ENCODE measurements at regions not wholly inside any gene's neighbourhood (a gene's known extent, or its start where the extent isn't known, plus 50 kb on each side); places are given as distances from the start of the nearest gene placed in this dataset.

- Histone ChIP-seq H3K9ac (ENCODE audit: low read depth in 1 of 2, low read length in 2 of 2) (no peak overlapping the region), H3K36me3 (ENCODE audit: control insufficient read depth in 4 of 4, insufficient read depth in 3 of 4, low read depth in 1 of 4, low read length in 3 of 4) (no peaks in the 10 kb centered on the region), H3K4me3 (ENCODE audit: low read depth in 1 of 3, low read length in 3 of 3) (no peak overlapping the region), H3K27ac (ENCODE audit: low read depth in 1 of 2, low read length in 2 of 2) (no peak overlapping the region), H3K9me3 (ENCODE audit: control insufficient read depth in 4 of 4, low read length in 3 of 4) (no peaks in the 10 kb centered on the region), H3K4me1 (ENCODE audit: control insufficient read depth in 4 of 4, insufficient read depth in 4 of 4, low read length in 3 of 4) (no peaks in the 10 kb centered on the region), H3K27me3 (ENCODE audit: control insufficient read depth in 4 of 4, insufficient read depth in 4 of 4, low read length in 3 of 4) (peaks cover 0 to 9% (median 0%) of the 10 kb centered on the region in 4 donors)
- no peak for DNase-seq (ENCODE audit: low spot score)
- TF ChIP-seq ZBTB33 (IDR thresholded peaks at IDR 0.05) (no peak), HNF4A (conservative IDR thresholded peaks at IDR 0.05) (no peak), HNF4G (IDR thresholded peaks at IDR 0.05) (no peak), RXRA (IDR thresholded peaks at IDR 0.05) (no peak), RAD21 (IDR thresholded peaks at IDR 0.05) (no peak), FOXA1 (IDR thresholded peaks at IDR 0.05) (no peak), NR2F2 (IDR thresholded peaks at IDR 0.05) (no peak)
- TF ChIP-seq, protein P1, sequence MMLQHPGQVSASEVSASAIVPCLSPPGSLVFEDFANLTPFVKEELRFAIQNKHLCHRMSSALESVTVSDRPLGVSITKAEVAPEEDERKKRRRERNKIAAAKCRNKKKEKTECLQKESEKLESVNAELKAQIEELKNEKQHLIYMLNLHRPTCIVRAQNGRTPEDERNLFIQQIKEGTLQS (IDR thresholded peaks at IDR 0.05): no peak
- TF ChIP-seq, protein P2, sequence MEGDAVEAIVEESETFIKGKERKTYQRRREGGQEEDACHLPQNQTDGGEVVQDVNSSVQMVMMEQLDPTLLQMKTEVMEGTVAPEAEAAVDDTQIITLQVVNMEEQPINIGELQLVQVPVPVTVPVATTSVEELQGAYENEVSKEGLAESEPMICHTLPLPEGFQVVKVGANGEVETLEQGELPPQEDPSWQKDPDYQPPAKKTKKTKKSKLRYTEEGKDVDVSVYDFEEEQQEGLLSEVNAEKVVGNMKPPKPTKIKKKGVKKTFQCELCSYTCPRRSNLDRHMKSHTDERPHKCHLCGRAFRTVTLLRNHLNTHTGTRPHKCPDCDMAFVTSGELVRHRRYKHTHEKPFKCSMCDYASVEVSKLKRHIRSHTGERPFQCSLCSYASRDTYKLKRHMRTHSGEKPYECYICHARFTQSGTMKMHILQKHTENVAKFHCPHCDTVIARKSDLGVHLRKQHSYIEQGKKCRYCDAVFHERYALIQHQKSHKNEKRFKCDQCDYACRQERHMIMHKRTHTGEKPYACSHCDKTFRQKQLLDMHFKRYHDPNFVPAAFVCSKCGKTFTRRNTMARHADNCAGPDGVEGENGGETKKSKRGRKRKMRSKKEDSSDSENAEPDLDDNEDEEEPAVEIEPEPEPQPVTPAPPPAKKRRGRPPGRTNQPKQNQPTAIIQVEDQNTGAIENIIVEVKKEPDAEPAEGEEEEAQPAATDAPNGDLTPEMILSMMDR (IDR thresholded peaks at IDR 0.05; ENCODE audit: low read depth, low read length, missing input control): no peak
- TF ChIP-seq, protein P3, sequence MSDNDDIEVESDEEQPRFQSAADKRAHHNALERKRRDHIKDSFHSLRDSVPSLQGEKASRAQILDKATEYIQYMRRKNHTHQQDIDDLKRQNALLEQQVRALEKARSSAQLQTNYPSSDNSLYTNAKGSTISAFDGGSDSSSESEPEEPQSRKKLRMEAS (IDR thresholded peaks at IDR 0.05): no peak
- WGBS: 39% methylated on average over 3 of the region's 3 CpGs
Observed at GRCh38 chr7:97405835-97406234, 288.3 kb downstream of the SDHAF3 start.

- Histone ChIP-seq H3K9me3 (ENCODE audit: control insufficient read depth in 4 of 4, low read length in 3 of 4) (no peaks in the 10 kb centered on the region), H3K27ac (ENCODE audit: low read depth in 1 of 2, low read length in 2 of 2) (no peak overlapping the region), H3K36me3 (ENCODE audit: control insufficient read depth in 4 of 4, insufficient read depth in 3 of 4, low read depth in 1 of 4, low read length in 3 of 4) (no peaks in the 10 kb centered on the region), H3K9ac (ENCODE audit: low read depth in 1 of 2, low read length in 2 of 2) (no peak overlapping the region), H3K4me1 (ENCODE audit: control insufficient read depth in 4 of 4, insufficient read depth in 4 of 4, low read length in 3 of 4) (no peaks in the 10 kb centered on the region), H3K4me3 (ENCODE audit: low read depth in 1 of 3, low read length in 3 of 3) (no peak overlapping the region), H3K27me3 (ENCODE audit: control insufficient read depth in 4 of 4, insufficient read depth in 4 of 4, low read length in 3 of 4) (peaks cover 0 to 9% (median 0%) of the 10 kb centered on the region in 4 donors)
- no peak for TF ChIP-seq FOXA2 (IDR thresholded peaks at IDR 0.05)
- TF ChIP-seq RXRA (IDR thresholded peaks at IDR 0.05): no peak
- TF ChIP-seq, protein P3 (IDR thresholded peaks at IDR 0.05): no peak
- no peak for TF ChIP-seq ZBTB33 (IDR thresholded peaks at IDR 0.05)
- no peak for TF ChIP-seq REST (IDR thresholded peaks at IDR 0.05)
- DNase-seq (ENCODE audit: low spot score): no peak
Observed at GRCh38 chr7:97407106-97407505, 289.6 kb downstream of the SDHAF3 start.

All from liver (tissue), 8 donors.